Right atrium auricular region (tissue), 2 donors: ENCODE measurements at regions not wholly inside any gene's neighbourhood (a gene's known extent, or its start where the extent isn't known, plus 50 kb on each side); places are given as distances from the start of the nearest gene placed in this dataset.

Source experiments
- DNase-seq: peaks from one replicate; pipeline ENCODE4 v3.0.0-alpha.2; 2019; ENCODE audit warnings: low spot score
- H3K27ac ChIP-seq, 2 donors: fragments of 200-600 bp; sonication (generic); 1 replicate in 1 of 2; 2 replicates in 1 of 2; pipeline ENCODE4 v1.5.1; 2016 to 2019
- H3K27me3 ChIP-seq, 2 donors: fragments of 200-600 bp; sonication (generic); one replicate each; pipeline versions ENCODE4 v1.5.1 to v1.6.0; 2017 to 2019
- H3K36me3 ChIP-seq: fragments of 200-600 bp; sonication (generic); one replicate; pipeline ENCODE4 v1.5.1; 2016
- H3K4me1 ChIP-seq, 2 donors: fragments of 200-600 bp; sonication (generic); one replicate each; pipeline versions ENCODE4 v1.5.1 to v1.6.0; 2017 to 2019
- H3K4me3 ChIP-seq, 2 donors: fragments of 200-600 bp; sonication (generic); 1 replicate in 1 of 2; 2 replicates in 1 of 2; pipeline ENCODE4 v1.5.1; 2017 to 2019; ENCODE audit warnings: mild to moderate bottlenecking in 1 of 2, moderate library complexity in 1 of 2
- H3K9me3 ChIP-seq, 2 donors: fragments of 200-600 bp; sonication (generic); one replicate each; pipeline ENCODE4 v1.5.1; 2019
- CTCF ChIP-seq, 2 donors: fragments of 200-600 bp; sonication (generic); IDR thresholded peaks; one replicate each; pipeline ENCODE4 v1.5.1; 2019; ENCODE audit warnings: antibody characterized with exemption in 2 of 2

DNA sequence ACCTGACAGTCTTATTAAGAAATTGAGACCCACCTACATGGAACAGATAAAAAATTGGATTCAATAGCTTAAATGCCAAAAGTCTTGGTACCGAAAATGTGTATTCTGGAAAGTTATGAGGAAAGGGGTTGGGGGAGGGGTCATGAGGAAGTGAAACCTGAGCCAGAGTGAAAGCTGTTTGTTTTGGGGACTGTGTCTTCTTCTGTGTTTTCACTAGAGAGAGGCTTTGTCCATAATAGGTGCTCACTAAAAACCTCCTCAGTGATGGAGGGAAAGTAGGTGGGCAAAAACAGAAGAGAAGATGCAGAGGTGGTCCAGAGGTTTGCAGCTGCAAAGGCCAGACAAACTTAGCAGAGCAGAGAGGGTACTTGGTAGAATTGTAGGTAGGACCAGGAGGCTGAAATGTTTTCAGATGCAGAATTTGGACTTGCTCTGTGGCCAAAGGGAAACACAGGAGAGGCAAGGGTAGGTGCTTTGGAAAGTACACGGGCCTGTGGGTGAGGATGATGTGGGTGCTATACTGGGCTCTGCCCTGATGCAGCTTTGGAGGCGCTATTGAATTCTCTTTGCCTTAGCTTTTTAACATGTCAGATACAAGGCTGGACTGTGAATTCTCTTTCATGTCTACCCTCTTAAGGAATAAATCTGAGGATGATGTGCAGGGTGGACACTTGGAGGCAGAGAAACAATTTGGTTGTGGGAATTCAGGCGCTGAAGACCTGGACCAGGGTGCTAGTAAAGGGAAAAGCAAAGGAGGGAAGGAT, 254.6 kb downstream of the PTEN start:
- no peak for DNase-seq
- no peaks in the 10 kb centered on the region for H3K27me3 ChIP-seq
- H3K4me3 ChIP-seq, result no peak overlapping the region
- TF ChIP-seq CTCF (IDR thresholded peaks at IDR 0.05), result peak in 1 of 2 donors; percentile 10
- no peak overlapping the region for H3K27ac ChIP-seq
- H3K4me1 ChIP-seq, result peaks cover 0 to 20% of the 10 kb centered on the region in 2 donors
- no peaks in the 10 kb centered on the region for H3K36me3 ChIP-seq
- H3K9me3 ChIP-seq, result no peaks in the 10 kb centered on the region

DNA sequence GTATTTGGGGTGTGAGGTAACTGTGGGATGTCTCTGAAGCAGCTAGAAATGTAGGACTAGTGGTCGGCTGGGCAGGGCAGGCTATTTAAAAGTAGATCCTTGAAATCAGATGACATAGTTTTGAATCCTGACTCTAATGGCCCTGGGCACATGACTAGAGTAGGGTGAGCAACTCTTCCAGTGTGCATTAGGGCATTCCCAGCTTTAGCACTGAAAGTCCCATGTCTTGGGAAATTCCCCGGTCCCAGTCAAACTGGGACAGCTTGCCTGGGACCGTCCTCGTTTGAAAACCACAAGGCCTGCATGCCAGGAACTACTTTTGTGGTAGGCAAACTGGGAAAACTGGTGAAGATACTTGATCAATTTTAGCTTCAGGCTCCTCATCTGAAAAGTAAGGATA, 255.3 kb downstream of the PTEN start:
- peaks cover 0 to 14% of the 10 kb centered on the region in 2 donors for H3K4me1 ChIP-seq
- no peak overlapping the region for H3K27ac ChIP-seq
- H3K27me3 ChIP-seq, result no peaks in the 10 kb centered on the region
- DNase-seq, result no peak
- H3K9me3 ChIP-seq, result no peaks in the 10 kb centered on the region
- H3K4me3 ChIP-seq, result no peak overlapping the region
- no peaks in the 10 kb centered on the region for H3K36me3 ChIP-seq
- TF ChIP-seq CTCF (IDR thresholded peaks at IDR 0.05), result no peak

DNA sequence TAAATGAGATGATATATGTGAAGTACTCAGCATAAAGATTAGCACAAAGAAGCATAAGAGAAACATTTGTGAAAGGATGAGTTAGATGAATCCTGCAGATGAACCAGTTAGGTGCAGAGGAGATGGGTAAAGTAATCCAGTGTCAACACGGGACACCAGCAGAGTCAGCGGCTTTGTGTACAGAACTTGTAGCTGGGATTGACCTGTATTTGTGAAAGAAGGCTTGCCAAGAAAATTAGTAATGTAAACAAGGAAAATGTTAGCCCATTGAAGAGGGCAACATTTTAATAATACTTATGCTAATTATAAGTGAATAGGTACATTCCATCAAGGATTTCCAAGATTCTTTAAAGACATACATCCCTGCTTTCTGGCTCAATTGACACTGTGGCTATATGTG, 255.7 kb downstream of the PTEN start:
- Histone ChIP-seq H3K9me3 (no peaks in the 10 kb centered on the region), H3K4me3 (no peak overlapping the region), H3K4me1 (peaks cover 0 to 9% of the 10 kb centered on the region in 2 donors), H3K27me3 (no peaks in the 10 kb centered on the region), H3K36me3 (no peaks in the 10 kb centered on the region), H3K27ac (no peak overlapping the region)
- no peak for DNase-seq
- no peak for TF ChIP-seq CTCF (IDR thresholded peaks at IDR 0.05)

DNA sequence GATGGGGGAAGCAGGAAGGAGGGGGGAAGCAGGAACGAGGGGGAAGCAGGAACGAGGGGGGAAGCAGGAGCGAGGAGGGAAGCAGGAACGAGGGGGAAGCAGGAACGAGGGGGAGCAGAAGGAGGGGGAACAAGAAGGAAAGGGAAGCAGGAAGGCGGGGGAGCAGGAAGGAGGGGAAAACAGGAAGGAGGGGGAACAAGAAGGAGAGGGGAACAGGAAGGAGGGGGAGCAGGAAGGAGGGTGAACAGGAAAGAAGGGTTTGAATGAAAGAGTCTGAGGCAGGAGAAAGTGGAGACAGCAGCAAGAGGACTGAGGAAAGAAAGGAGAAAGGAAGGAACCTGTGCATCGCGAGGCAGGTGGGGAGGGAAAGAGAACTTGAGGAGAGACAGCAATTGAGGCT, 256.6 kb downstream of the PTEN start:
- TF ChIP-seq CTCF (IDR thresholded peaks at IDR 0.05), result no peak
- Histone ChIP-seq H3K9me3 (no peaks in the 10 kb centered on the region), H3K4me3 (no peak overlapping the region), H3K27me3 (no peaks in the 10 kb centered on the region), H3K27ac (no peak overlapping the region), H3K4me1 (peaks cover 0 to 5% of the 10 kb centered on the region in 2 donors), H3K36me3 (no peaks in the 10 kb centered on the region)
- DNase-seq, result no peak

GRCh38 chr10:88120599-88121333, 257.3 kb downstream of the PTEN start:
- no peak overlapping the region for H3K4me3 ChIP-seq
- TF ChIP-seq CTCF (IDR thresholded peaks at IDR 0.05), result no peak
- H3K9me3 ChIP-seq, result no peaks in the 10 kb centered on the region
- no peak overlapping the region for H3K27ac ChIP-seq
- DNase-seq, result no peak
- no peaks in the 10 kb centered on the region for H3K27me3 ChIP-seq
- no peaks in the 10 kb centered on the region for H3K36me3 ChIP-seq
- H3K4me1 ChIP-seq, result peaks cover 0 to 5% of the 10 kb centered on the region in 2 donors
